ENCODE measurements at regions not wholly inside any gene's neighbourhood (a gene's known extent, or its start where the extent isn't known, plus 50 kb on each side); places are given as distances from the start of the nearest gene placed in this dataset.

GRCh38 chr7:118298771-118299170 lies 74.3 kb downstream of the ANKRD7 start:
- no peak for DNase-seq

- DNase-seq, result no peak
These were observed 75.7 kb downstream of the ANKRD7 start for GRCh38 chr7:118300177-118300576.

GRCh38 chr7:118304100-118304499 lies 79.6 kb downstream of the ANKRD7 start:
- no peak for DNase-seq

- no peak for DNase-seq
These were observed 81.2 kb downstream of the ANKRD7 start for GRCh38 chr7:118305671-118306070.

GRCh38 chr7:118306771-118307170 lies 82.3 kb downstream of the ANKRD7 start:
- no peak for DNase-seq

GRCh38 chr7:118311121-118311836 lies 86.8 kb downstream of the ANKRD7 start:
- DNase-seq, result no peak

- DNase-seq, result no peak
These were observed 87.5 kb downstream of the ANKRD7 start for GRCh38 chr7:118312051-118312450.

GRCh38 chr7:118312966-118313365 lies 88.5 kb downstream of the ANKRD7 start:
- no peak for DNase-seq

- no peak for DNase-seq
These were observed 100.4 kb downstream of the ANKRD7 start for GRCh38 chr7:118324790-118325449.

GRCh38 chr7:118325450-118325808 lies 100.9 kb downstream of the ANKRD7 start:
- no peak for DNase-seq

- DNase-seq, result no peak
These were observed 102.7 kb downstream of the ANKRD7 start for GRCh38 chr7:118327174-118327573.

- DNase-seq, result no peak
These were observed 104.2 kb downstream of the ANKRD7 start for GRCh38 chr7:118328505-118329211.

- DNase-seq, result no peak
These were observed 105.9 kb downstream of the ANKRD7 start for GRCh38 chr7:118330388-118330787.

- no peak for DNase-seq
These were observed 122.2 kb downstream of the ANKRD7 start for GRCh38 chr7:118346748-118347147.

GRCh38 chr7:118349604-118350003 lies 125.1 kb downstream of the ANKRD7 start:
- no peak for DNase-seq

GRCh38 chr7:118350260-118350659 lies 125.8 kb downstream of the ANKRD7 start:
- no peak for DNase-seq

GRCh38 chr7:118352867-118353453 lies 128.5 kb downstream of the ANKRD7 start:
- DNase-seq, result no peak

- no peak for DNase-seq
These were observed 141.9 kb downstream of the ANKRD7 start for GRCh38 chr7:118366363-118366762.

GRCh38 chr7:118368958-118369357 lies 144.5 kb downstream of the ANKRD7 start:
- DNase-seq, result no peak

GRCh38 chr7:118369987-118370386 lies 145.5 kb downstream of the ANKRD7 start:
- DNase-seq, result no peak

GRCh38 chr7:118372530-118372929 lies 148.0 kb downstream of the ANKRD7 start:
- DNase-seq, result no peak

GRCh38 chr7:118389629-118390028 lies 165.1 kb downstream of the ANKRD7 start:
- DNase-seq, result no peak

GRCh38 chr7:118404211-118404610 lies 179.7 kb downstream of the ANKRD7 start:
- no peak for DNase-seq

- DNase-seq, result no peak
These were observed 193.9 kb downstream of the ANKRD7 start for GRCh38 chr7:118418433-118418832.

All from NCI-H1436 (cell line).